Neural progenitor cell (in vitro differentiated cells): ENCODE measurements at regions not wholly inside any gene's neighbourhood (a gene's known extent, or its start where the extent isn't known, plus 50 kb on each side); places are given as distances from the start of the nearest gene placed in this dataset.

ENCODE experiments used
- EZH2 ChIP-seq: fragments of 200-600 bp; sonication (generic); IDR thresholded peaks from 2 replicates; pipeline ENCODE4 v1.6.1; 2017; ENCODE audit warnings: antibody characterized with exemption, mild to moderate bottlenecking, moderate library complexity
- TF ChIP-seq, protein P1 (sequence below): fragments of 200-600 bp; sonication (generic); IDR thresholded peaks from 2 replicates; pipeline ENCODE4 v1.5.1; 2017; ENCODE audit warnings: antibody characterized with exemption, mild to moderate bottlenecking

DNA sequence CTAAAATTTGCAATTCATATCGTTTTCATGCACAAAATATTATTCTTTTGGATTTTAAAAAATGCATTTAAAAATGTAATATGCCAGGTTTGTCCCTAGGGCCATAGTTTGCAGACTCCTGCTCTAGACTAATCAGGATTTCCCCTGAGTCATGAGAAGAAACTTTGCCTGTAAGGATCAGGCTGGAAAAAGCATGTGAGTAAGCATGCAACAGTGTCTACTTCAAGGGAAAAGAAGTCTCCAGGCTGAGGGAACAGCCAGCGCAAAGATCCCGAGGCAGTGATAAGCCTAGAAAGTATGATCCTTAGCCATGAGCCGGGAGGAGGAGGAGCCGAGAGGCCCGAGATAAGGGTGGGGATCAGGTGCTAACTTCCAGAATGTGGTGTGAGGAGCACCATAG lies 382.8 kb upstream of the CFAP20DC start:
- TF ChIP-seq, protein P1, sequence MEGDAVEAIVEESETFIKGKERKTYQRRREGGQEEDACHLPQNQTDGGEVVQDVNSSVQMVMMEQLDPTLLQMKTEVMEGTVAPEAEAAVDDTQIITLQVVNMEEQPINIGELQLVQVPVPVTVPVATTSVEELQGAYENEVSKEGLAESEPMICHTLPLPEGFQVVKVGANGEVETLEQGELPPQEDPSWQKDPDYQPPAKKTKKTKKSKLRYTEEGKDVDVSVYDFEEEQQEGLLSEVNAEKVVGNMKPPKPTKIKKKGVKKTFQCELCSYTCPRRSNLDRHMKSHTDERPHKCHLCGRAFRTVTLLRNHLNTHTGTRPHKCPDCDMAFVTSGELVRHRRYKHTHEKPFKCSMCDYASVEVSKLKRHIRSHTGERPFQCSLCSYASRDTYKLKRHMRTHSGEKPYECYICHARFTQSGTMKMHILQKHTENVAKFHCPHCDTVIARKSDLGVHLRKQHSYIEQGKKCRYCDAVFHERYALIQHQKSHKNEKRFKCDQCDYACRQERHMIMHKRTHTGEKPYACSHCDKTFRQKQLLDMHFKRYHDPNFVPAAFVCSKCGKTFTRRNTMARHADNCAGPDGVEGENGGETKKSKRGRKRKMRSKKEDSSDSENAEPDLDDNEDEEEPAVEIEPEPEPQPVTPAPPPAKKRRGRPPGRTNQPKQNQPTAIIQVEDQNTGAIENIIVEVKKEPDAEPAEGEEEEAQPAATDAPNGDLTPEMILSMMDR: no peak
- TF ChIP-seq EZH2: no peak
